ENCODE measurements at regions not wholly inside any gene's neighbourhood (a gene's known extent, or its start where the extent isn't known, plus 50 kb on each side); places are given as distances from the start of the nearest gene placed in this dataset.
"Not testable (repeated sequence)": the region's sequence is repeated elsewhere in the genome, so short reads cannot be mapped to it uniquely, and the experiment has no call there.

GRCh38 chr6:27190126-27190525 is 57.4 kb upstream of the PRSS16 start:
- DNase-seq (ENCODE audit: low read depth): no peak

GRCh38 chr6:27194453-27194852 is 53.0 kb upstream of the PRSS16 start:
- not testable (repeated sequence) for DNase-seq (ENCODE audit: low read depth)

DNA sequence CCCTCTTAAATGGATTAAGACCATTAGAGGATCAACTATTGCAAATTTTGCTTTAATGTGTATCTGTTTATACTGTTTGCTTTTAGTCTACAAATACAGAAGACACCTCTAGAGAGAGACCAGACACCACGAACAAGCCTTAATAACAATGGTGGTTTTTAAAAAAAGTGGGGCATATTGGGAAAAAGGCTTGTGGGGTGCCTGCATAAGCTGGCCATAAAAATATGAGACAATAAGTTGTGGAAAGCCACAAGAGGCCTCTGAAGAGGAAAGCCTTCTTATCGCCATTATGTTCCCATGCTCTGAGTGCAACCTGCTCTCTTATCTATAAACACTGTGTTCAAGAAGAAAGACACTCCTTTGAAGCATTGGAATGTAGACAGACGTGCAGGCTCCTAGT is 52.0 kb upstream of the PRSS16 start:
- DNase-seq (ENCODE audit: low read depth): not testable (repeated sequence)

All from GM04503 (cell line).